SIG-M5 treated with dmso at 0.1 percent for 504 hours (cell line): ENCODE measurements at regions not wholly inside any gene's neighbourhood (a gene's known extent, or its start where the extent isn't known, plus 50 kb on each side); places are given as distances from the start of the nearest gene placed in this dataset.

ENCODE experiments used
- DNase-seq: peaks from one replicate; lab custom pipeline; 2025; ENCODE audit not compliant: unreplicated experiment; lab: John Stamatoyannopoulos, UW

DNA sequence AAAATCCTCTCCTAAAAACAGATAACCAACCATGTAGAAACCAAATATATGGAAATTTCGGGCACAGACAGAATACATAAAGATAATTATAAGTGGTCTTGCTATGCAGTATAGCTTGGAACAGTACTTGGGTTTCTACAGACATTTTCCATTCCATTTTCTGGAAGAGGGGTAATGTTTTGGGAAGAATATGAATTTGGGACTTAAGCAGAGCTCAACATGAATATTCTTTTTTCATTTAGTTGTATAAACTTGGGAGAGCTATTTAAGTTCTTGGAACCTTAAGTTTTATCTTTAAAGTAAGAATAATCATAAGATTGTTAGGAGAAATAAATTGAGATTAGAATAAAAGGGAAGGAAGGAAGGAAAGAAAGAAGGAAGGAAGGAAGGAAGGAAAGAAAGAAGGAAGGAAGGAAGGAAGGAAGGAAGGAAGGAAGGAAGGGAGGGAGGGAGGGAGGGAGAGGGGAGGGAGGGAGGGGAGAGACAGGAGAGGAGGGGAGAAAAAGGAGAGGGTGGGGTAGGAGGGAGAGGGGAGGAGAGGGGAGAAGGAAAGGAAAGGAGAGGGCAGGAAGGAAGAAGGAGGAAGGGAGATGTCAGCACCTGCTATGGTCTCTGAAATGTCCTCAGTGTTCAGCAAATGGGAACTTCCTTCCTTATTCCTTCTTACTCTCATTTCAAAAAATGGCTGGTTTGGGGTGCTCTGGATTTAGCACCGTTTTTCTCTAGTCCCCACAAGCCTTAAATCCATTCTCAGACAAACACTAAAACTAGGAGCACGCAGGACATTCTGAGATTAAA is 248.3 kb downstream of the LY86 start:
- DNase-seq, result no peak

GRCh38 chr6:6837541-6838080 is 249.1 kb downstream of the LY86 start:
- no peak for DNase-seq

DNA sequence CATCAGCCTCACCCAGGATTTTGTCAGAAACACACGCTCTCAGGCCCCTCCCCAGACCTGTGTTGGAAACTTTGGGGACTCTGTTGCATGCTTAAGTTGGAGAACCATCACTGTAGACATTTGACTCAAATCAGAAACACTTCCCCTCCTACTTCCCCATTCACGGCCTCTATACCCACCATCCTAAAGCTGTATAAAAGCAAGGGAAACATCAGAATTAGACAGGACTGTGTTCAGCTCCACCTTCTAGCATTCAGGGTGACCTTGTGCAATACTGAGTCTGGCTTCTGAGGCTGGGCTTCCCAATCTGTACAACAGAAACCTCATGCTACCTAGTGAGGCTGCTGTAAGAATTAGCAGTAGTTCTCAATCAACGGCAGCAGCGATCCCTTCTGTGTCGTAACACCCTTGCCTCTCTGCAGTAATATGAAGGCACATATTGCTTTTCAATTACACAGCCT is 252.3 kb downstream of the LY86 start:
- peak; percentile 92 for DNase-seq

DNA sequence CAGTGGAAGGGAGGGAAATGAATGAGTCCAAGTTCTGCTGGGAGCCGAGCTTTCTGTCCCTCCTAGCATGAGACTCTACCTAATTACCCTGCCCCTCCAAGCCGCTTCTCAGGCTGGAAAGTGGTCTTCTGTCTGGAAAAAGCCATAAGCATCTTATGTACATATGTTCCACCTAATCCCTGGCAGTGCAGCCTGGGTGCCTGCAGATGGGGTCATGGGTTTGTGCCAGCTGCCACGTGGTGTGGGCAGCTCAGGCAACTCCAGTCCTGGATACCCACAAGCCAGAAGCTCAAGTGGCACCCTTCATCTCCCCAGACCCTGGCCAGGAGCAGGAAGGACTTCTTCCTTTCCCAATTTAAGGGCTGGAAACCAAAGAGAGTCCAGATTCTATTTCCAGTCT is 253.1 kb downstream of the LY86 start:
- no peak for DNase-seq

GRCh38 chr6:6842291-6842690 is 253.8 kb downstream of the LY86 start:
- DNase-seq, result no peak

DNA sequence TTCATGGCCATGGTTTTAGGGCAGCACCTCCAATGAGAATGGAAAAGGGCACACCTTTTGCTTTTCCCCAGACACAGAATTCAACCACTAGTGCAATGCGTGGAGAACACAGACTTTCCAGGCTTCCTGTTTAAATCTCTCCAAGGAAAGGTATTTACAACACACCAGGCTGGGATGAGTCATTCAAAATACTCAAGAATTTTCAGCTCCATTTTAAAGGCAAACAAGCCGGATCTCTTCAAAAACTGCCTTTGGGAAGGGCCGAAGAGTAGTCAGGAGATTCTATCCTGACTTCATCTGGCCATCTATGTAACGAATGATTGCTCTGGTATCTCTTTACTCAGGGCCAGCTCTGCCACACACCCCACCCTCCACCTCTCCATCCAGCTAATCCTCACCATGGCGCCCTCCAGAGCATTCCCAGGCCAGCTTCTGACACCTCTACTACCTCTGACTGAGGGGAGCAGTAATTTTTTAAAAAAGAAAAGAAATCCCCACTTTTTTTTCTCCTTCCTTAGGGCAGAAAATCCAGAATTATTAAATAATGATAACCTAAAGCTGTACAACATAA is 254.6 kb downstream of the LY86 start:
- DNase-seq, result no peak

GRCh38 chr6:6843777-6844176 is 255.3 kb downstream of the LY86 start:
- DNase-seq, result no peak

DNA sequence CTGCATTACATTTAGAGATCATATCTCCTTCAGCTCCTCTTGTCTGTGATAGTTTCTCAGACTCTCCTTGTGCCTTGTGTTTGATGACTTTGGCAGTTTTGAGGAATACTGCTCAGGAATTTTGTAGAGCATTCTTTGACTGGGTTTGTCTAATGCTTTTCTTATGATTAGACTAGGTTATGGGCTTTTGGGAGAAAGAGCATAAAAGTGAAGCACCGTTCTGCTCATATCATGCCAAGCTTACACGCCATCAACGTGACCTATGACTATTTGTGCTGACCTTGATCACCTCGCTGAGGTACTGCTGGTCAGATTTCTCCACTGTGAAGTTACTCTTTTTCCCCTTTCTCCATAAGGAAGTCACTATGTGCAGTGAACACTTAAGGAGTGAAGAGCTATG is 256.0 kb downstream of the LY86 start:
- no peak for DNase-seq

DNA sequence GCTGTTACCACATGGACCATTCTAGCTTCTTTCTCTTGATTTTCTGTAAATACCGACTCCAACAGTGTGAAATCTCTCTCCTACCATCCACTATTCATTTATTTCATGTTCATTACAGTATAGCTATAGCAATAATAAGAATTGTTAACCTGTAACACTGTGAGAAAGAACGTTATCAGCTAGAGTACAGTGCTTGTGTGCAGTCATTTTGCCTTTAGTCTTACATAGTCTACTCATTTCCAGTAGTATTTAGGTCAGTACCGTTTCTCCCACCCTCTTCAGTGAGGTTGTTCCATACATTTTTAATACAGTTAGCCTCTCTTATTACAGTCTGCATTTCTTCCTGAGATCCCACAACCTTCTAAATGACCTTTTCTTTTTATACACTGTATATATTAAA is 257.1 kb downstream of the LY86 start:
- no peak for DNase-seq

GRCh38 chr6:6847591-6847990 is 259.1 kb downstream of the LY86 start:
- no peak for DNase-seq

DNA sequence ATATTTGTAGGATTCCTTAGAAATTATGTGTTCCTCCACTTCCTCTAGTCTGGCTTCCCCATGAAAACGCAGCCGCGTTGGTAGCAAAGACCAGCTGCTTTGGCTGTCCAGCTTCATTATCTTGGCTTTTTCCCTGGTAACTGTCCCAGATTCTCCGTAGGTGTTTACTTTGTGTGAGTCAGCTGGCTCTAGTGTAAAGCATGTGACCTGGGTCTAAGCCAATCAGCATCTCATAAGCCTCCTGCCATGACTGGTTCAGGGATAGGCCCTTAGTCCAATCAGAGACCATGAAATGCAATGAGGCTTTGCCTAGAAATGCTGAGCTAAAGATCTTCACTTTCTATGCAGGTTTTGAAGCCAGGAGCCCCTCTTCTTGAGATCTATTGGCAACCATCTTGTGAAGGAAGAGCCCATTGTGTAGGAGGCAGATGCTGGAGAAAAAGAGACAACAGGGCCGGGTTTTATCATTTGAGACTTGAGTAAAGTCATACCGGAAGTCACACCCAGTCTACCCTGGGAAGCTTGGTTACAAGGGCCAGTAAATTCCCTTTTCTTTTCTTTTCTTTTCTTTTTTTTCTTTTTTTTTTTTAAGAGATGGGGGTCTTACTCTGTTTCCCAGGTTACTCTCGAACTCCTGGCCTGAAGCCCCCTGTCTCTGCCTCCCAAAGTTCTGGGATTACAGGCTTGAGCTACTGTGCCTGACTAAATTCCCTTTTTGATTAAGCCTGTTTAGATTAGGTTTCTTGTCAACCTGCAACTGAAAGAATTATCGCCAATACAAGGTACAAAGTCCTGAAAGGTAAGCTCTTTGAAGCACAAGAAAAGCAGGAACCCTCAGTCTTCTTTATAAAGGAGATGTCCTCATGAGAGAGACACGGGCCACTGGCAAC is 256.5 kb upstream of the RREB1 start:
- DNase-seq, result peak; percentile 6

DNA sequence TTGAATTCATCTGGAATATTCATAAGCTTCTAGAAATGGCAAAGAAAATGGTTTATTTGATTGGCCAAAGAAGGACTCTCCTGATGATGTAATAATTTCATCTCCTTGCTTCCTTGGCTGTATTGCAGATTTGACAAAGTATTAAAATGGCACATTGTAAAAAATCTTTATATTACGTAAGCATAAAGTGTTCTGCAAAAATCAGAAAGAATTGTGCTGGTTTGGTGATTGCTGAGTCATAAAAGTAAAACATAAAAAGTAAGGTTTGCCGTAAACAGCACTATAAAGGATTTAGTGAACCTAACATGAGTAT is 255.9 kb upstream of the RREB1 start:
- no peak for DNase-seq

DNA sequence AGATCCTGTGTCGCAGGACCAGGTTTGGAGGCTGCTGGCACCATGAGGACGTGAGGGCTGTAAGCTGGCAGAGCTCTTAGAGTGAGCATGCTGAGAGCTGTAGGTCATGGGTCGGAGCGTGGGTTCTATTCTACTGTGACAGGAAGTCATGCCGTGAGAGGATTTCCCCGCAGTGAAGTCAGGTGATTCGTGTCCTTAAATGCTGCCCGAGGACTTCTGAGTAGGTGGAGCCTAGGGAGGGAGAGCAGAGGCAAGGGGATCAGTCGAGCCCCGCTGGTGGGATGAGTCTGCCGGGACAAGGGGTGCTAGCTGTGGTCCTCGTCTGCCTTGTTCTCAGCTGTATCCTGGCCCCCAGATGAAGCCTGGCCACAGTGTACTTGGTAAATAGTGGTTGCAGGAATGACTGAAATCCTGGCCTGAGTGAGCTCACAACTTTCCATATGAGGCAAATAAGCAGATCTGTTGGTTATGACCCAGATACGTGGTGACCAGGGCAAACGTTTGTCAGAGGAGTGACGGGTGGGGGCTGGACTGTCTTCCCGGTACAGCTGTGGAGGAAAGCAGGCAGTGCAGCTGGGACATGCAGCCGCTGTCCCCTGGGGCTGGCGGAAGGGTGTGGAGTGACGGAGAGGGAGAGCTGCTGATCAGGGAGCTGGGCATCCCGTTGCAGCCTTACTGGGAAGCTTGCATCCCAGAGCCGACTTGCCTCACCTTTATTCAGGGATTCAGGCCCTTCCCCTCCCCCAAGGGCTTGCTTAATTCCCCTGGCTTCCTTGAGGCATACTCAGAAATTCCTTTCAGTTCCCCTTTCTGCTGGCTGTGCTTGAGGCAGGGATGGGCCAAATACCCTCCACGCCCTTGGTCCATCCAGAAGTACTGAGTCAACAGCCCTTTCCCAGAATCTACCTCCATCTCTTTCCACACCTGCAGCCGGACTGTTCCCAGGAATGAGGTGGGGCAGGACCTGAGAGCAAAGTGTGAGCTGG is 250.9 kb upstream of the RREB1 start:
- DNase-seq, result peak; percentile 56

DNA sequence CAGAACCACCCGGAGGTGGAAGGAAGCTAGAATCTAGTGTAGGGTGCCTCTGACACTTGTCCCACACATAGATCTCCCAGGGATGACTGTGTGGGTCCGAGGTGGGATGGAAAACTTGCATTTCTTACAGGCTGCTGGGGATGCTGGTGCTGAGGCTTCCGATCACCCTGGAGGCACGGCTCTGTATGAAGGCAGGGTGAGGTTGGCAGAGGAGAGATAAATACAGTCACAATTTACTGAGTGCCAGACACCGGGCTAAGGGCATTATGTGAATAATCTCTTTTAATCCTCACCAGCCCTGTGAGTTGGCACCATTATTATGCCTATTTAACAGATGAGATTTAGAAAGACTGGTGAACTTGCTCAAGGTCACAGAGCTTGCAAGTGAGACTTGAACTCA is 250.2 kb upstream of the RREB1 start:
- DNase-seq, result no peak

GRCh38 chr6:6858533-6858982 is 249.2 kb upstream of the RREB1 start:
- peak; percentile 80 for DNase-seq

DNA sequence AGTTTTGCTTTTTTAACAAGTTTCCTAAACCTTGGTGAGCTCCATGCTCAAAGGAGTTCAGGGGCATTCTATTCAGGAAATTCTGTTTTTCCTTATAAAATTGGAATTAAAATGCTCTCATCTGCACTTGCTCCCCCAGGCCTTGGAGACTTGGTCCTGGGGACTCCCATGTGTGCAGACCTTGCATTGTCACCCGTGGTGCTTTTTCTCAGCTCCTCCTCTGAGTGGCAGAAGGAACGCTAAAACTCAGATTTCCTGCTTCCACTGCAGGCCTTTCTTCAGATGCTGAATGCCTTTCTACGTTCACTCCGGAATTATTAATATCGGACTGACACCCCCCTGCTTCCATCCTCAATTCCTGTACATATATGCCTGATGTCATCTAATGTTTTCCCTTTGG is 248.7 kb upstream of the RREB1 start:
- no peak for DNase-seq

- DNase-seq, result no peak
Observed at GRCh38 chr6:6859722-6860121, 248.0 kb upstream of the RREB1 start.

- no peak for DNase-seq
Observed at GRCh38 chr6:6860863-6861262, 246.9 kb upstream of the RREB1 start.

- DNase-seq, result no peak
Observed at GRCh38 chr6:6861351-6861894, 246.3 kb upstream of the RREB1 start.

GRCh38 chr6:6861995-6862394 is 245.8 kb upstream of the RREB1 start:
- DNase-seq, result no peak
